ENCODE measurements at regions not wholly inside any gene's neighbourhood (a gene's known extent, or its start where the extent isn't known, plus 50 kb on each side); places are given as distances from the start of the nearest gene placed in this dataset.

- no peaks in the 10 kb centered on the region for H3K9me3 ChIP-seq
- TF ChIP-seq EP300 (IDR thresholded peaks at IDR 0.05): no peak
- TF ChIP-seq CTCF (IDR thresholded peaks at IDR 0.05): no peak
- TF ChIP-seq POLR2AphosphoS5 (IDR thresholded peaks at IDR 0.05): no peak
- TF ChIP-seq POLR2A (IDR thresholded peaks at IDR 0.05): no peak
- no peak overlapping the region for H3K4me3 ChIP-seq
- 61 to 83% (median 63%) methylated on average over 2 of the region's 2 CpGs for WGBS, 5 donors
- H3K4me1 ChIP-seq: no peaks in the 10 kb centered on the region
- H3K36me3 ChIP-seq: no peaks in the 10 kb centered on the region
- DNase-seq: no peak
- H3K27ac ChIP-seq: no peak overlapping the region
- intact Hi-C loops (cut with DNase I; ENCODE audit: low total_unique reads): no loop called here
- H3K27me3 ChIP-seq: peaks cover 0 to 7% (median 0%) of the 10 kb centered on the region in 3 donors
Observed at GRCh38 chrX:68923147-68923546, 94.3 kb downstream of the EFNB1 start.

GRCh38 chrX:68922013-68922412 lies 93.2 kb downstream of the EFNB1 start:
- H3K36me3 ChIP-seq: no peaks in the 10 kb centered on the region
- intact Hi-C loops (cut with DNase I; ENCODE audit: low total_unique reads): no loop called here
- peaks cover 0 to 3% (median 0%) of the 10 kb centered on the region in 3 donors for H3K27me3 ChIP-seq
- no peak for DNase-seq
- no peaks in the 10 kb centered on the region for H3K4me1 ChIP-seq
- H3K27ac ChIP-seq: no peak overlapping the region
- no peaks in the 10 kb centered on the region for H3K9me3 ChIP-seq
- 66 to 80% (median 74%) methylated on average over 2 to 6 of the region's 6 CpGs for WGBS, 5 donors
- no peak overlapping the region for H3K4me3 ChIP-seq
- TF ChIP-seq POLR2AphosphoS5 (IDR thresholded peaks at IDR 0.05): no peak
- no peak for TF ChIP-seq EP300 (IDR thresholded peaks at IDR 0.05)
- TF ChIP-seq CTCF (IDR thresholded peaks at IDR 0.05): no peak
- TF ChIP-seq POLR2A (IDR thresholded peaks at IDR 0.05): no peak

DNA sequence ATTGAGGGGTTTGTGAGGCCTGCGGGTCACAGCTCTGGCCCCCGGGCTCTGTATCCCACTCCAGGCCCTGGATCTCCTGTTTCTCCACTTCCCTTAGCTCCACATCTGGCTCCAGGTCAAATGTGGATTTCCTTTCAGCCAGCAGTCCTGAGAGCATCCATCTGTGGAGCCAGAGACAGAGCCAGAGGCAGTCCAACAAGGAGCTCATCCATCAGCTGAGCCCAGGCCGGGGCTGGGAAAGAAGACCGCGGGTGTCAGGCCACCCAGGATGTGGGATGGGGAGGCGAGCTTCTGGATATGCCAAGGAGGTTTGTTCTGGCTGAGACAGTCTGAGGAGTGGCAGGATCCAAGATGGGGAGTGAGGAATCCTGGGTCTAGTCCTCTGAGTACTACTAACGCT lies 91.7 kb downstream of the EFNB1 start:
- 66 to 78% (median 73%) methylated on average over 6 to 7 of the region's 7 CpGs for WGBS, 5 donors
- Histone ChIP-seq H3K27me3 (peaks cover 0 to 6% (median 0%) of the 10 kb centered on the region in 3 donors), H3K36me3 (no peaks in the 10 kb centered on the region), H3K4me1 (no peaks in the 10 kb centered on the region), H3K9me3 (no peaks in the 10 kb centered on the region), H3K27ac (no peak overlapping the region), H3K4me3 (no peak overlapping the region)
- intact Hi-C loops (cut with DNase I; ENCODE audit: low total_unique reads): no loop called here
- peak in 1 of 2 donors; percentile 84 for DNase-seq
- TF ChIP-seq CTCF (IDR thresholded peaks at IDR 0.05) (no peak), EP300 (IDR thresholded peaks at IDR 0.05) (no peak), POLR2A (IDR thresholded peaks at IDR 0.05) (no peak), POLR2AphosphoS5 (IDR thresholded peaks at IDR 0.05) (no peak)

GRCh38 chrX:68919707-68920106 lies 90.9 kb downstream of the EFNB1 start:
- H3K9me3 ChIP-seq: no peaks in the 10 kb centered on the region
- DNase-seq: no peak
- TF ChIP-seq CTCF (IDR thresholded peaks at IDR 0.05): no peak
- no peak for TF ChIP-seq POLR2AphosphoS5 (IDR thresholded peaks at IDR 0.05)
- no peak for TF ChIP-seq EP300 (IDR thresholded peaks at IDR 0.05)
- no peak for TF ChIP-seq POLR2A (IDR thresholded peaks at IDR 0.05)
- H3K27me3 ChIP-seq: peaks cover 0 to 6% (median 0%) of the 10 kb centered on the region in 3 donors
- H3K36me3 ChIP-seq: no peaks in the 10 kb centered on the region
- intact Hi-C loops (cut with DNase I; ENCODE audit: low total_unique reads): no loop called here
- no peak overlapping the region for H3K4me3 ChIP-seq
- H3K4me1 ChIP-seq: no peaks in the 10 kb centered on the region
- no peak overlapping the region for H3K27ac ChIP-seq

Measured in stomach (tissue), 8 donors.